Sigmoid colon (tissue), 4 donors: ENCODE measurements at regions not wholly inside any gene's neighbourhood (a gene's known extent, or its start where the extent isn't known, plus 50 kb on each side); places are given as distances from the start of the nearest gene placed in this dataset.

ENCODE experiments used
- EP300 ChIP-seq, 4 donors: sonication (generic); formaldehyde crosslinking; IDR thresholded peaks; one replicate each; pipeline ENCODE4 v1.6.1; 2017; ENCODE audit warnings: antibody characterized with exemption in 4 of 4
- POLR2A ChIP-seq, 2 donors: fragments of 450-650 bp; IDR thresholded peaks; one replicate each; pipeline ENCODE4 v1.6.1; 2016; ENCODE audit warnings: antibody characterized with exemption in 2 of 2, mild to moderate bottlenecking in 2 of 2, moderate library complexity in 2 of 2
- POLR2AphosphoS5 ChIP-seq, 4 donors: sonication (generic); formaldehyde crosslinking; IDR thresholded peaks; one replicate each; pipeline ENCODE4 v1.6.1; 2017; ENCODE audit warnings: antibody characterized with exemption in 4 of 4
- TF ChIP-seq, protein P1 (sequence below), 4 experiments: fragments of 450-650 bp in 3 of 4; fragments of 200-600 bp in 1 of 4; IDR thresholded peaks; one replicate each; pipeline ENCODE4 v1.5.1; 2016 to 2019; ENCODE audit warnings: antibody characterized with exemption in 4 of 4, mild to moderate bottlenecking in 3 of 4, moderate library complexity in 2 of 4

GRCh38 chr2:124986136-124986535 is 961.0 kb downstream of the CNTNAP5 start:
- TF ChIP-seq, protein P1, sequence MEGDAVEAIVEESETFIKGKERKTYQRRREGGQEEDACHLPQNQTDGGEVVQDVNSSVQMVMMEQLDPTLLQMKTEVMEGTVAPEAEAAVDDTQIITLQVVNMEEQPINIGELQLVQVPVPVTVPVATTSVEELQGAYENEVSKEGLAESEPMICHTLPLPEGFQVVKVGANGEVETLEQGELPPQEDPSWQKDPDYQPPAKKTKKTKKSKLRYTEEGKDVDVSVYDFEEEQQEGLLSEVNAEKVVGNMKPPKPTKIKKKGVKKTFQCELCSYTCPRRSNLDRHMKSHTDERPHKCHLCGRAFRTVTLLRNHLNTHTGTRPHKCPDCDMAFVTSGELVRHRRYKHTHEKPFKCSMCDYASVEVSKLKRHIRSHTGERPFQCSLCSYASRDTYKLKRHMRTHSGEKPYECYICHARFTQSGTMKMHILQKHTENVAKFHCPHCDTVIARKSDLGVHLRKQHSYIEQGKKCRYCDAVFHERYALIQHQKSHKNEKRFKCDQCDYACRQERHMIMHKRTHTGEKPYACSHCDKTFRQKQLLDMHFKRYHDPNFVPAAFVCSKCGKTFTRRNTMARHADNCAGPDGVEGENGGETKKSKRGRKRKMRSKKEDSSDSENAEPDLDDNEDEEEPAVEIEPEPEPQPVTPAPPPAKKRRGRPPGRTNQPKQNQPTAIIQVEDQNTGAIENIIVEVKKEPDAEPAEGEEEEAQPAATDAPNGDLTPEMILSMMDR (IDR thresholded peaks at IDR 0.05) = no peak
- TF ChIP-seq POLR2AphosphoS5 (IDR thresholded peaks at IDR 0.05) (no peak), POLR2A (IDR thresholded peaks at IDR 0.05) (no peak), EP300 (IDR thresholded peaks at IDR 0.05) (no peak)
